IMR-90 (cell line): ENCODE measurements at regions not wholly inside any gene's neighbourhood (a gene's known extent, or its start where the extent isn't known, plus 50 kb on each side); places are given as distances from the start of the nearest gene placed in this dataset.
A peak's percentile ranks its signal among the peaks of the same experiment; 100 is the strongest.

Source experiments
- ATAC-seq: fragments of 200-7000 bp; cut with Tn5 transposase; 2 replicates; pipeline ENCODE4 v1.9.1; 2020; ENCODE audit warnings: low read depth, mild to moderate bottlenecking, moderate library complexity
- BruUV-seq: library from RNA; stranded (reverse); fragments of 400-500 nt; replicated peaks from 2 replicates; lab custom pipeline; 2021; lab: Mats Ljungman, UMichigan
- CTCF ChIA-PET: fragments of 300-600 bp; formaldehyde crosslinking; extraction: SDS; loops from one replicate; lab custom pipeline; 2021; ENCODE audit warnings: antibody characterized with exemption; lab: Yijun Ruan, JAX
- POLR2A ChIA-PET: fragments of 300-600 bp; sonication (Branson Sonifier 250); formaldehyde crosslinking; loops from one replicate; lab custom pipeline; 2022; ENCODE audit warnings: antibody characterized with exemption; ENCODE audit not compliant: unreplicated experiment; lab: Charles Lee
- DNase-seq: peaks from one replicate; pipeline ENCODE4 v3.0.0; 2013
- H2AFZ ChIP-seq: replicated peaks from 2 replicates; pipeline ENCODE3; 2013; ENCODE audit warnings: low read length, mild to moderate bottlenecking; ENCODE audit not compliant: poor library complexity
- H2AK5ac ChIP-seq: 2 replicates; pipeline ENCODE4 v1.6.1; 2013; ENCODE audit warnings: low read depth, low read length, inconsistent platforms
- H2AK9ac ChIP-seq: replicated peaks from 2 replicates; pipeline ENCODE3; 2013; ENCODE audit warnings: mild to moderate bottlenecking, low read depth, low read length, moderate library complexity; ENCODE audit not compliant: poor library complexity
- H2BK120ac ChIP-seq: 2 replicates; pipeline ENCODE4 v1.6.1; 2013; ENCODE audit warnings: low read depth, low read length, inconsistent platforms
- H2BK15ac ChIP-seq: 3 replicates; pipeline ENCODE4 v1.6.1; 2013; ENCODE audit warnings: low read depth, low read length, inconsistent platforms
- H2BK20ac ChIP-seq: 2 replicates; pipeline ENCODE4 v1.6.1; 2013; ENCODE audit warnings: low read depth, mild to moderate bottlenecking, inconsistent platforms, low read length, moderate library complexity
- H2BK5ac ChIP-seq: 2 replicates; pipeline ENCODE4 v1.6.1; 2013; ENCODE audit warnings: mild to moderate bottlenecking, low read depth, low read length, inconsistent platforms; ENCODE audit not compliant: poor library complexity, severe bottlenecking
- H3K14ac ChIP-seq: replicated peaks from 2 replicates; pipeline ENCODE4 v1.6.1; 2013; ENCODE audit warnings: low read depth, low read length, inconsistent platforms
- H3K18ac ChIP-seq: 2 replicates; pipeline ENCODE4 v1.6.1; 2013; ENCODE audit warnings: low read depth, low read length, control low read depth
- H3K23ac ChIP-seq: 2 replicates; pipeline ENCODE4 v1.6.1; 2013; ENCODE audit warnings: low read depth, low read length, inconsistent platforms
- H3K27ac ChIP-seq: 2 replicates; pipeline ENCODE4 v1.5.1; 2013; ENCODE audit warnings: mild to moderate bottlenecking, control low read depth, low read length; ENCODE audit not compliant: insufficient read depth
- H3K27me3 ChIP-seq: 2 replicates; pipeline ENCODE4 v1.6.1; 2013; ENCODE audit warnings: low read length; ENCODE audit not compliant: control insufficient read depth, insufficient read depth
- H3K36me3 ChIP-seq: 2 replicates; pipeline ENCODE4 v1.6.1; 2013; ENCODE audit warnings: low read length, mixed read lengths; ENCODE audit not compliant: control insufficient read depth, insufficient read depth
- H3K4ac ChIP-seq: 2 replicates; pipeline ENCODE4 v1.6.1; 2013; ENCODE audit warnings: low read depth, low read length, inconsistent platforms
- H3K4me1 ChIP-seq: 2 replicates; pipeline ENCODE4 v1.6.1; 2013; ENCODE audit warnings: low read length, mixed read lengths; ENCODE audit not compliant: control insufficient read depth, insufficient read depth
- H3K4me2 ChIP-seq: 2 replicates; pipeline ENCODE4 v1.6.1; 2013; ENCODE audit warnings: low read depth, mild to moderate bottlenecking, control low read depth, low read length, moderate library complexity
- H3K4me3 ChIP-seq: 2 replicates; pipeline ENCODE4 v1.5.1; 2013; ENCODE audit warnings: low read depth, mild to moderate bottlenecking, control low read depth, low read length, moderate library complexity; ENCODE audit not compliant: insufficient read depth
- H3K56ac ChIP-seq: 2 replicates; pipeline ENCODE4 v1.6.1; 2013; ENCODE audit warnings: low read length, inconsistent platforms; ENCODE audit not compliant: insufficient read depth; ENCODE audit errors: extremely low read depth
- H3K79me1 ChIP-seq, 2 experiments: 2 replicates each; pipeline ENCODE4 v1.6.1; 2013; ENCODE audit warnings: low read length in 2 of 2, inconsistent platforms in 1 of 2, low read depth in 1 of 2
- H3K9ac ChIP-seq: 2 replicates; pipeline ENCODE4 v1.6.1; 2013; ENCODE audit warnings: low read depth, low read length, control low read depth
- H3K9me1 ChIP-seq: 2 replicates; pipeline ENCODE4 v1.6.1; 2013; ENCODE audit warnings: low read length, inconsistent platforms; ENCODE audit not compliant: insufficient read depth
- H3K9me3 ChIP-seq: 2 replicates; pipeline ENCODE4 v1.6.1; 2013; ENCODE audit warnings: low read length; ENCODE audit not compliant: control insufficient read depth, insufficient read depth
- H4K20me1 ChIP-seq: 2 replicates; pipeline ENCODE4 v1.6.1; 2013; ENCODE audit warnings: low read length, inconsistent platforms; ENCODE audit not compliant: insufficient read depth
- H4K5ac ChIP-seq: 2 replicates; pipeline ENCODE4 v1.6.1; 2013; ENCODE audit warnings: mild to moderate bottlenecking, low read depth, low read length, control low read depth
- H4K8ac ChIP-seq, 2 experiments: 2 replicates each; pipeline ENCODE4 v1.6.1; 2013; ENCODE audit warnings: low read depth in 2 of 2, low read length in 2 of 2, control low read depth in 1 of 2, inconsistent platforms in 1 of 2
- H4K91ac ChIP-seq: 2 replicates; pipeline ENCODE4 v1.6.1; 2013; ENCODE audit warnings: low read depth, low read length, inconsistent platforms; ENCODE audit not compliant: insufficient read depth
- BHLHE40 ChIP-seq: fragments of 150-350 bp; IDR thresholded peaks from 2 replicates; pipeline ENCODE4 v1.6.1; 2016; ENCODE audit warnings: mild to moderate bottlenecking, low read depth, low read length
- CEBPB ChIP-seq: IDR thresholded peaks from 2 replicates; pipeline ENCODE4 v1.6.1; 2012; ENCODE audit warnings: low read depth, low read length, improper control_type of control experiment
- CHD1 ChIP-seq: IDR thresholded peaks from 2 replicates; pipeline ENCODE4 v1.6.1; 2012; ENCODE audit warnings: low read depth, low read length, improper control_type of control experiment
- FOS ChIP-seq: fragments of 150-350 bp; IDR thresholded peaks from 2 replicates; pipeline ENCODE4 v1.6.1; 2016; ENCODE audit warnings: low read depth, low read length
- MAZ ChIP-seq: IDR thresholded peaks from 2 replicates; pipeline ENCODE4 v1.6.1; 2012; ENCODE audit warnings: low read depth, mild to moderate bottlenecking, low read length, improper control_type of control experiment, moderate library complexity, borderline replicate concordance
- MXI1 ChIP-seq: IDR thresholded peaks from 2 replicates; pipeline ENCODE4 v1.6.1; 2012; ENCODE audit warnings: low read depth, mild to moderate bottlenecking, low read length, moderate library complexity, borderline replicate concordance
- NFE2L2 ChIP-seq: fragments of 150-350 bp; IDR thresholded peaks from 2 replicates; pipeline ENCODE4 v1.6.1; 2016; ENCODE audit warnings: low read depth, mild to moderate bottlenecking, low read length
- RAD21 ChIP-seq: IDR thresholded peaks from 2 replicates; pipeline ENCODE4 v1.6.1; 2012; ENCODE audit warnings: low read length, improper control_type of control experiment
- RCOR1 ChIP-seq: IDR thresholded peaks from 2 replicates; pipeline ENCODE4 v1.6.1; 2012; ENCODE audit warnings: mild to moderate bottlenecking, low read length, improper control_type of control experiment; ENCODE audit not compliant: insufficient replicate concordance
- RFX5 ChIP-seq: IDR thresholded peaks from 2 replicates; pipeline ENCODE4 v1.8.0; 2012; ENCODE audit warnings: low read depth, mild to moderate bottlenecking, low read length, moderate library complexity
- USF2 ChIP-seq: fragments of 150-350 bp; IDR thresholded peaks from 2 replicates; pipeline ENCODE4 v1.6.1; 2017; ENCODE audit warnings: mild to moderate bottlenecking, antibody characterized with exemption, low read length, low read depth
- WGBS, 2 experiments: methylation state at CpG; one replicate each; pipeline versions ENCODE4 v1.1.5 to v1.1.7; 2013; ENCODE audit warnings: missing lambda C conversion rate in 2 of 2; ENCODE audit not compliant: insufficient read length in 1 of 2; ENCODE audit errors: extremely low coverage in 2 of 2; 5-methylcytosine and 5-hydroxymethylcytosine counted together
- dilution Hi-C: fragments of 300-500 bp; cut with HindIII; formaldehyde crosslinking; loops from one replicate; pipeline ENCODE4 v1.14.3; 2018; ENCODE audit warnings: low sequenced_read_pairs; ENCODE audit not compliant: unreplicated experiment
- in situ Hi-C: fragments of 300-500 bp; cut with MboI; formaldehyde crosslinking; loops from 3 replicates; pipeline ENCODE4 v1.14.3; 2019; ENCODE audit warnings: low sequenced_read_pairs, inconsistent platforms, mixed read lengths
- intact Hi-C: fragments of 100-400 bp; cut with micrococcal nuclease; formaldehyde crosslinking; loops from 2 replicates; pipeline ENCODE4 v1.10.0; 2022

GRCh38 chr11:103681855-103682254 is 354.6 kb upstream of the DDI1 start:
- no peaks in the 10 kb centered on the region for H3K36me3 ChIP-seq
- H3K9me3 ChIP-seq = no peaks in the 10 kb centered on the region
- no peak for DNase-seq
- no peak for ATAC-seq
- ChIA-PET POLR2A (no interaction called here), CTCF (interaction anchor here (0.6 to 1.5 kb wide), 14 partner anchors 11 to 1074 kb away, joined by 3 to 10 read pairs (median 4); no protein-coding TSS in a partner anchor)
- H2AK5ac ChIP-seq = peak overlapping the region; percentile 69; the same call in 1 of the 2 replicates
- H3K4ac ChIP-seq = peak overlapping the region; percentile 12; the same call in 1 of the 2 replicates
- H3K4me1 ChIP-seq = peaks cover 5% of the 10 kb centered on the region
- H4K8ac ChIP-seq = peak overlapping the region in 1 of 2 experiments; percentile 34; a peak in 1 of 4 replicates
- no peaks in the 10 kb centered on the region for H3K27me3 ChIP-seq
- H4K20me1 ChIP-seq = no peaks in the 10 kb centered on the region
- H3K4me3 ChIP-seq = no peak overlapping the region
- H2BK5ac ChIP-seq = peak overlapping the region; percentile 18
- H2AK9ac ChIP-seq = no peak overlapping the region
- H3K27ac ChIP-seq = no peak overlapping the region
- peak overlapping the region; percentile 44 for H3K18ac ChIP-seq
- peak overlapping the region; percentile 23 for H3K14ac ChIP-seq
- 0 out of 2 replicates have a peak overlapping the region, but pooled peaks have one; percentile 24 for H4K91ac ChIP-seq
- no TSS peak for BruUV-seq
- intact Hi-C loops (loop anchor here (2.0 to 5.0 kb wide), 2 partner anchors 240 to 471 kb away; no protein-coding TSS in a partner anchor), in situ Hi-C loops (no loop called here), dilution Hi-C loops (no loop called here)
- no peaks in the 10 kb centered on the region for H3K9me1 ChIP-seq
- H3K56ac ChIP-seq = no peak overlapping the region
- H3K4me2 ChIP-seq = no peak overlapping the region
- peak overlapping the region; percentile 59 for H2BK120ac ChIP-seq
- no CpG with 5 or more reads among the region's 7 CpGs for WGBS, 2 experiments
- no peak overlapping the region for H2BK15ac ChIP-seq
- H2BK20ac ChIP-seq = peak overlapping the region; percentile 35
- no peaks in the 10 kb centered on the region for H3K79me1 ChIP-seq
- no peak overlapping the region; the same call in 1 of the 2 replicates for H3K9ac ChIP-seq
- no peak overlapping the region for H2AFZ ChIP-seq
- H4K5ac ChIP-seq = peak overlapping the region; percentile 32
- no peak for TF ChIP-seq RAD21
- no peak for TF ChIP-seq CEBPB
- TF ChIP-seq NFE2L2 = no peak
- no peak for TF ChIP-seq CHD1
- no peak for TF ChIP-seq RCOR1
- TF ChIP-seq RFX5 = no peak
- no peak for TF ChIP-seq BHLHE40
- TF ChIP-seq USF2 = no peak
- TF ChIP-seq MXI1 = no peak
- no peak for TF ChIP-seq MAZ
- no peak for TF ChIP-seq FOS
- H3K23ac ChIP-seq = no peak overlapping the region
